T-helper 1 cell (primary cell): ENCODE measurements at regions not wholly inside any gene's neighbourhood (a gene's known extent, or its start where the extent isn't known, plus 50 kb on each side); places are given as distances from the start of the nearest gene placed in this dataset.
"Not testable (repeated sequence)": the region's sequence is repeated elsewhere in the genome, so short reads cannot be mapped to it uniquely, and the experiment has no call there.

Experiments used
- DNase-seq, 5 donors: peaks; one replicate each; pipeline ENCODE4 v3.0.0-alpha.2; 2012 to 2020

GRCh38 chr19:28301961-28302360 is 911.0 kb downstream of the UQCRFS1 start:
- no peak for DNase-seq

DNA sequence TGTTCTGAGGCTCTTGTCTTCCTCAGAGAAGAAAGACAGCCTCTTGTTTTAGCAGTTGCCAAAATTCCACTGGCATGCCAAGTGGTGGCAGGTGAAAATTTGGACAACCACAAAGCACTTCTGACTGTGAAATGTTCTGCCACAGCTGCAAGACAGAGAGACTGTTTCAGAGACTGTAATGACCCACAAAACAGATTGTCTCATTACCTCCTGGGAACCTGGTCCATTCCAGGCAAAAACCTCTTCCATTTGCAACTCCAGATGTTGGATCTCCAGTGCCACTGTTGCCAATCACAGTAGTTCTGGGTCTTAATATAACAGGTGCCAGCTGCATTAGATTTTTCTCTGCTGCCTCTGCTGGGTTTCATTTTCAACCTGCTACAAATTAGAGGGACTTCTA is 911.5 kb downstream of the UQCRFS1 start:
- DNase-seq: no peak

DNA sequence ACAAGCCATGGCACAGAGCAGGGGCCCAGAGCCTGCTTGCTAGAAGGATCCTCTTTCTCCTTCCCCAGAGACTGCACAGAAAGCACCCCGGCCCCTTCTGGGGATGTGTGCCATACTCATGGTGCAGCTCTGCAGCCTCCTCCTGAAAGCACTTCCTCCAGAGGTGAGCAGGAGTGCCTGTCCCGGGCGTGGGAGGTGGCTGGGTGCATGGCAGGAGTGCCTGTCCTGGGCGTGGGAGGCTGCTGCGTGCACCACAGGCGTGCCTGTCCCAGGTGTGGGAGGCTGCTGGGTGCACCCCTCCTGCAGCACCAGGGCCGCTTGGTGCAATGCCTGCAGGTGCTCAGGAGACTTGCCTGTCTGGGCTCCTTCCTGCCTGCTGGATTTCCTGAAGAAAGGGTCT is 913.3 kb downstream of the UQCRFS1 start:
- DNase-seq: no peak

DNA sequence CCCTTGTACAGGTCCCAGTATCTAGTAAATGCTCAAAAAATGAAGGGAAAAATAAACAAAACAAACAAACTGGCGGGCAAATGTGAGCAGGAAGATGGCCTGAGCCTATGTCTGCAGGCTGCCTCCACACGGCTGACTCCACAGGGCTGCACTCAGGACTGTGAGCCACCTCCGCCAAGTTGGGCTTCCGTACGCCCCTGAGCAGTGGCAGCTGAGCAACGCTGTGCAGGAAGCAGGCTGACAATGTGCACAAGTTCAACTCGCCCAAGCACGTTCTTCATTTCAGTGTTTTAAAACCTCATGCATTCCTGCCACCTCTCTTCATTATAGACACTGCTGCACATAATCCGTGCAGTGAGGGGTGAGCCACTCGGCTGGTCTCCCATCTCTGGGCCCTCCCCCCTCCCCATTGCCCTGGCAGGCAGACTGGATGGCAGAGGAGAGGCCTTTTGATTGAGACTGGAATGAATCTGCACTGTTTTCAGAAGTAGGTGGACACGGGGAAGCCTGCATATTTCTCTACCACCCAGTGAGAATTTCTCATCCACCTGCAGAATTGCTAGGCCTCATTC is 915.3 kb downstream of the UQCRFS1 start:
- no peak for DNase-seq

DNA sequence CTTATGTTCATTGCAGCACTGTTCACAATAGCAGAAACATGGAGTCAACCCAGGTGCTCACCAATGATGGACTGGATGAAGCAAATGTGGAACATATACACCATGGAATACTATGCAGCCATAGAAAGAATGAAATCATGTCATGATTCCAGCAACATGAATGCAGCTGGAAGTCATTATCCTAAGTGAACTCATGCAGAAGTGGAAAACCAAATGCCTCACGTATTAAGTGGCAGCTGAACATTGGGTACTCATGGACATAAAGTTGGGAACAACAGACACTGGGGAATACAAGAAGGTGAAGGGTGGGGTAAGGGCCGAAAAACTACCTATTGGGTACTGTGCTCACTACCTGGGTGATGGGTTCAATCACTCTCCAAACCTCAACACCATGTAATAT is 915.9 kb downstream of the UQCRFS1 start:
- no peak for DNase-seq

GRCh38 chr19:28296506-28296905 is 916.4 kb downstream of the UQCRFS1 start:
- no peak for DNase-seq

DNA sequence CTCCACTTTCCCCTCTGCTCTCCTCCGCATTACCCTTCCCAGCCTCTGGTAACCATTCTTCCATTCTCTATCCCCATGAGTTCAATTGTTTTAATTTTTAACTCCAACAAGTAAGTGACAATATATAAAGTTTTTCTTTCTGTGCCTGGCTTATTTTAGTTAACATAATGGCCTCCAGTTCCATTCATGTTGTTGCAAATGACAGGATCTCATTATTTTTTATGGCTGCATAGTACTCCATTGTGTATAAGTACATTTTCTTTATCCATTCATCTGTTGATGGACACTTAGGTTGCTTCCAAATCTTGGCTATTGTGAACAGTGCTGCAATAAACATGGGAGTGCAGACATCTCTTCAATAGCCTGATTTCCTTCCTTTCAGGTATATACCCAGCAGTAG is 918.0 kb downstream of the UQCRFS1 start:
- not testable (repeated sequence) for DNase-seq

- DNase-seq: no peak
These were observed 918.6 kb downstream of the UQCRFS1 start for GRCh38 chr19:28294395-28294794.

DNA sequence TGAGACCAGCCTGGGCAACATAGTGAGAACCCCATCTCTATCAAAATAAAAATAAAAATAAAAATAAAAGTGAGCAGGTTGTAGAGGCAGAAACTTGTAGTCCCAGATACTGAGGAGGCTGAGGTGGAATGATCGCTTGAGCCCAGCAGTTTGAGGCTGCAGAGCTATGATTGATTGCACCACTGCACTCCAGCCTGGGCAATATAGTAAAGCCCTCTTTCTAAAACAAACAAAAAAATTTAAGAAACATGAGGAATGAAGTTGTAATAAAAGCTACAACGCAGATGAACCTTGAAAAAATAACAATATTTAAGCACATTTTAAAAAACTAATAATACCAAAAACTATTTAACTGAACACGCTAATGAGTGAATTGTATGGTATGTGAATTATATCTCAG is 919.3 kb downstream of the UQCRFS1 start:
- DNase-seq: no peak

GRCh38 chr19:28292822-28293500 is 920.0 kb downstream of the UQCRFS1 start:
- DNase-seq: no peak

DNA sequence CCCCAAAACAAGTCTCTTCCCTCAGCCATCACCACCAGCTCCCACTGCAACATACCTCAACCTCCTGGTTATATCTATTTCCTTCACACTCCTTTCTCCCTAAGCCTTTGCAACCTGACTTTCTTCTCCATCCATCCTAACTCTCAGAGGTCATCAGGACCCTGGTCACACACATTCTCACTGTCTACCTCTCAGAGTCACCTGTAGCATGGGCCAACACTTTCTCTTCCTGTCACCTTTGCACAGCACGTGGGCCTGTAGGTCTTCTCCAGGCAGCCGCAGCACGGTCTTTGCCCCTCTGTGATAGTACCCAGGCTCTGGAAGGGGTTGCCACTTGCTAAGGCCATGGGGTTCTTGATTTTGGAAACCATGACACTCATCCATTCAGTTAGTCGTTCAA is 921.1 kb downstream of the UQCRFS1 start:
- no peak for DNase-seq

- DNase-seq: no peak
These were observed 921.8 kb downstream of the UQCRFS1 start for GRCh38 chr19:28290963-28291657.

DNA sequence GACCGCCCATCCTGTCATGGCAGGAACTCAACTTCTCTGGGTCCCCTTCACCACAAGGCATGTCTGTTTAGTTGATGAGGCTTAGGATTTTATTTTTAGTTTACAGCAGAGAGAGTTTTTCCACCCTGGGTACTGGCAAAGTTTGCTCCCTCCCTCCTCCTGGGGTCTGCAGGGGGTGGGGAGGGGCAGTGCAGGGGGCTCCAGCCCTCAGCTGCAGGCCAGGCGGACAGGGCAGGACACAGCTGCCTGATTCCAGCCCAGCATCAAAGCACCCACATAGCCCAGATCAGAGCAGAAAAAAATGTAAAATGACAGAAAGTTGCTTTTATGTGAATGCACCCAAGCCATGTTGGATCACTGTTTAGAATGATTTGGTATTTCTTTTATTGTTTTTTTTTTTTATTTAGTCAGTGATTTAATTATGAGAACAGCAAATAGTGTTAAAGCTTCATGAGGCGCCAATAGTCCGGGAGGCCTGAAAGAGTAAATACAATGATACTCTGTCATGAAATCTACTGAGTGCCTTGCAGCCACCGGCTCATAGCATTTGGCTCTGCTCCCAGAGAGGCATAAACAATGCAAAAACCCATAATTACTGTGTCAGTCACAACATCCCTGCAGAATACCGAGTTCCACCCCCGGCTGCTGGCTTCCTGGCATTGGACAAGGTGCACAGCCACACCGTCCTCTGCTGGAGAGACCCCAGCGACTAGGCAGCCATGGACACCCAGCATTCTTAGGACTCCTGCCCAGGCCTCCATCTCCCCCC is 923.5 kb downstream of the UQCRFS1 start:
- no peak for DNase-seq

DNA sequence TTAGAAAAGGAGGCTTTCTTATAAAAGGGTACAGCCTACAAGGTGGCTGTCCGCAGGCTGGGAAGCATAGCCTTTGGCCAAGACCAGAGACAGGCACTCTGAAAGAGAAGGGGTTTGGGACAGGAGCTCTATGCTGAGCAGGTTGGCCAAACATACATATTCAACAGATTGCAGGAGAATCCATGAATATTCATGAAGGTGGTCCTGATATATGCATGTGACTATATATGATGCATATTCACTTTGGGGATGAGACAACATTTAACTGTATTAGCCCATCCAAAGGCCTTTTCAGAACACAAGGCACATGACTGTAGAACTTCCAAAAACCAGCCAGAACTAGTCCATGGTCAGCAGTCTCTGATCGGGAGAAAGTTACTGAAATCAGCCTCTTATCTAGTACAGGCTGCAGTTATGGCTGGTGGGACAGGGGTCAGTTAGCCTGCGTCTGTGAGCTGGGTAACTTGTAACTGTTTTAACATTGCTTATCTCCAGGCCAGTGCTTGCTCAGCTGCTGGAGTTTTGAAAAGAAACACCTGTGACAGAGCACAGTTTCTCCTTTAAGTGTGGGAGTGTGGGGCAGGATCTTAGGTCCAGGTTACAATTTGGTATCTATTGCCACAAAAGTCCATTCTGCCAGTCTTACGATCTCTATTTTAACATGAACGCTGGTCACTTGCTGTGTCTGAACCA is 924.2 kb downstream of the UQCRFS1 start:
- no peak for DNase-seq

GRCh38 chr19:28285917-28286316 is 927.0 kb downstream of the UQCRFS1 start:
- DNase-seq: no peak

DNA sequence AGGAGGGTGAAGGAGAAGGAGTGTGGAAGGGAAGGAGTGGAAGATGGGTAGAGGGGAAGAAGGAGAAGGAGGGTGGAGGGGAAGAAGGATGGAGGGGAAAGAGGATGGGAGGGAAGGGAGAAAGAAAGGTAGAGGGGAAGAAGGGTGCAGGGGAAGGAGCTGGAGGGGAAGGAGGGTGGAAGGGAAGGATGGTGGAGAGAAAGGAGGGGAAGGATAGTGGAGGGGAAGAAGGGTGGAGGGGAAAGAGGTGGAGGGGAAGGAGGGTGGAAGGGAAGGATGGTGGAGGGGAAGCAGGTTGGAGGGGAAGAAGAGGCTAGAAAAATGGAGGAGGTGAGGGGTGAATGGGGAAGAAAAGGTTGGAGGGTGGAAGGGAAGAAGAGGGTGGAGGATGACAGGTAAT is 927.9 kb downstream of the UQCRFS1 start:
- no peak for DNase-seq

DNA sequence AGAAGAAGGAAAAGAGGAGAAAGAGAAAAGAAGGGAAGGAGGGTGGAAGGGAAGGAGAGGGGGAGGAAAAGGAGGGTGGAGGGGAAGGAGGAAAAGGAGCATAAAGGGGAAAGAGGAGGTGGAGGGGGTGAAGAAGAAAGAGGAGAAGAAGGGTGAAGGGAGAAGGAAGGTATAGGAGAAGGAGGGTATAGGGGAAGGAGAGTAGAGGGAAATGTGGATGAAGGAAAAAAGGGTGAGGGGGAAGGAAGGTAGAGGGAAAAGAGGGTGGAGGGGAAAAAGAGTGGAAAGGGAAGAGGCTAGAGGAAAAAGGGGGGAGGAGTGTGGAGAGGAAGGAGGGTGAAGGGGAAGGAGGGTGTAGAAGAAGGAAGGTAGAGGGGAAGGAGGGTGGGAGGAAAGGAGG is 928.6 kb downstream of the UQCRFS1 start:
- DNase-seq: no peak

DNA sequence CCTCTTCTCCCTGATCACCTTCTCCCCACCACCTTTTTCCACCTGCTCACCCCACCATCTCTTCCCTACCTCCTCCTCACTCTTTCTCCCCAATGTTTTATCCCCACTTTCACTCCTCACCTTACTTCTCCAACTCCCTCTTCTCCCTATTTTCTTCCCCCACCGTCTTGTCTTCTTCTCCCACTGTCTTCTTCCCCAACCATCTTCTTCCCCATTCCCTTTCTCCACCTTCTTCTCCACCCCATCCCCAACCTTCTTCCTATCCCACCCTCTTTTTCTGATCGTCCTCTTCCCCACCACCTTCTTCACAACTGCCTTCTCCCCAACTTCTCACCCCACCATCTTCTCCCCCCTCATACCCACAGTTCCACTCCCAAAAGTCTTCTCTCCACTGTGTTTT is 929.4 kb downstream of the UQCRFS1 start:
- no peak for DNase-seq

- DNase-seq: no peak
These were observed 931.3 kb downstream of the UQCRFS1 start for GRCh38 chr19:28281676-28282075.

GRCh38 chr19:28264556-28264955 is 948.4 kb downstream of the UQCRFS1 start:
- no peak for DNase-seq

DNA sequence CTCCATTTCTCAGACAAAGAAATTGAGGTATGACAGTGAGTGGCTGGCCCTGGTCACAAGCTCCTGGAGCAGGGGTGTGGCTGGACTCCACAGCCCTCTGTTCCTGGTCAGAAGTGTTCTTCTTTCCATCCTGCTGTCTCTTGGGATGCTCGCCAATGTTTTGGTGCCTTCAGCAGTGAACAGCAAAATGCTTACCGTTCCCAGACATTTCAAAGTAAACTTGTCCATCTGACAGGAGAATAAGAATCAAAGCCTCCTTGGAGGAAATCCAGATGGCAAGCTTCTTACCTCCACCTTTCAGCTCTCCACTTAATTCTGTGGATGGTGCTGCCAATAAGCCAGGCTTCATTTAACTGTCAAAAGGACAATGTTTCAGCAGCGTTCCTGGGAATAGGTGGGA is 954.1 kb downstream of the UQCRFS1 start:
- DNase-seq: no peak

- DNase-seq: no peak
These were observed 955.6 kb downstream of the UQCRFS1 start for GRCh38 chr19:28257396-28257795.

DNA sequence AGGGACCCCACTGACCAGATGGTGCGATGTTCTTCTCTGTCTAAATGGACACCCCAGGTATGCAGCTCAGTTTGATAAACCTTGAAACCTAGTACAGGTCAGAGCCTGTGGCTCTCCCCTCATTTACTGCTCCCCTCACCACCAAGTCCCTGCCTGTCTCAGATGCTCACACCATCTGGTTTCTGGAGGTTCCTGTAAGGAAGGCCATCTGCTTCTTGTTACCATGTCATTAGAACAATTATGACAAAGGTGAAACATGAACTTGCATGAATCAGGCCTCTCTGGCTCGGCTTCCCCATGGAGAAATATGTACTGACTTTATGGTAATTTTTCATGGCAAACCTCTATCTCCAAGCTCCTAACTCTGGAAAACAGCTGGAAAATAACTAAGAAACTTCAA is 965.7 kb downstream of the UQCRFS1 start:
- DNase-seq: no peak
